22Rv1 (cell line): ENCODE measurements at regions not wholly inside any gene's neighbourhood (a gene's known extent, or its start where the extent isn't known, plus 50 kb on each side); places are given as distances from the start of the nearest gene placed in this dataset.
"Not testable (repeated sequence)": the region's sequence is repeated elsewhere in the genome, so short reads cannot be mapped to it uniquely, and the experiment has no call there.

Experiments used
- H3K27ac ChIP-seq: fragments of 450-650 bp; 2 replicates; pipeline ENCODE4 v1.5.1; 2017
- ZFX ChIP-seq: fragments of 450-650 bp; IDR thresholded peaks from 2 replicates; pipeline ENCODE4 v1.6.1; 2017; ENCODE audit warnings: antibody characterized with exemption, borderline replicate concordance
- TF ChIP-seq, protein P1 (sequence below): fragments of 450-650 bp; IDR thresholded peaks from 2 replicates; pipeline ENCODE4 v1.5.1; 2017; ENCODE audit warnings: mild to moderate bottlenecking

DNA sequence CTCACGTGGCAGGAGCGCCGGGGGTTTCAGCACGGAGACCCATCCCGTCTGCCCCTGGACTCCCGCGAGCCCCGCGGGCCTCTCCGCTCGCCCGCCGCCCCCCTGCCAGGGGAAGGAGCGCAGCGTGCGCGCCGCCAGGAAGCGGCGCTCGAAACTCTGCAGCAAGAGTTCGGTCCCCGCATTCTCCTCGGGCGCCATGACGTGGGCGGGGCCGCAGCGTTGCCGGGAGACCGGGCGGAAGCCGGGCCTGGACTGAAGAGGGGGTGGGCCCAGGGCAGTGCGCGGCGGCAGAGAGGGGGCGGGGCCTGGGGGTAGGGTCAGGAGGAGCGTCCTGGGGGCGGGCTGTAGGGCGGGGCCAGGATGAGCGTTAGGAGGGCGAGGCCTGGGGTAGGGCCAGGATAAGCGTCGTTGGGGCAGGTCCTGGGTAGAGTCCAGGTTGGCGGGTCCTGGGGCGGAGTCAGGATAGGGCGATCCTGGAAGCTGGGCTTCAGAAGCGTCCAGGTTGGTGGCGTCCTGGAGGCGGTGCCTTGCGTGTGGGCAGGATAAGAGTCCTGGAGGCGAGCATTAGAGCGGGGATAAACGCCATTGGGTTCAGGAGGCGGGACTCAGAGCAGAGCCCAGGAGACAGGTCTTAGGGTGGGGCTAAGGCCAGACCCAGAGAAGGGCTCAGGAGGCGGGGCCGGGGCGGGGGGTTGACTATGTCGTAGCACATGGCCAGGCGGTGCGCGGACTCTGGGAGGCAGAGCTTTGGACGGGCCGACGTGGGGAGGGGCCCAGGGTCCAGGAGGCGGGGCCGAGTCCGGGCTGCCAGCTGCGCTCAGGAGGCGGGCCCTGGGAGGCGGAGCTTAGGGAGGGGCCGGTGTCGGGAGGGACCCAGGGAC is 229.0 kb upstream of the FRG2C start:
- peak overlapping the region; percentile 52; the same call in 1 of the 2 replicates for H3K27ac ChIP-seq

DNA sequence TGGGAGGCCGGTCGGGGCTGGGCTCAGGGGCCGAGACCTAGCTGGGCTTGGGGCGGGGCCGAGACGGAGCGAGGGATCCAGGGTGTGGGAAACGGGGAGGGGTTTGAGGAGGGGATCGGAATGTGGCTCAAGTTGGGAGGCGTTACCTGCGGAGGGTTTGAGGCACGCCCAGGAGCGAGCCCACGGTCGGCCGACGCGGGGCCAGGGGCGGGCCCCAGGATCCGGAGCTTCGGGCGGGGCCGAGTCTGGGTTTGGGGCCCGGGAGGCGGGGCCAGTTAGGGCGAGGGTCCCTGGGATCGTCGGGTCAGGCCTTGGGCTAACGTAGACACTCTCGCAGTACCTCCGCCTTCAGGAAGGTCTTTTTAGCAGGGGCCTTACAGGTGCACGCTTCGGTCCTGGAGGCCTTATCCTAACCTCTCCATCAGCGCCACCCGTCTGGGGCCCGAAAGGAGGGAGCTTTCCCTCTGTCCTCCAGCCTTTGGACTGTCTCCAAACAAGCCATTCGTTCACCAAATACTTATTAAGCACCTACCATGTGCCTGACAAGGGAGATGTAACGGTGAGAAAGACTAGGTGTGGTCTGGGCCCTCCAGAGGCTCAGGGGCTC is 228.2 kb upstream of the FRG2C start:
- peak overlapping the region; percentile 52 for H3K27ac ChIP-seq

DNA sequence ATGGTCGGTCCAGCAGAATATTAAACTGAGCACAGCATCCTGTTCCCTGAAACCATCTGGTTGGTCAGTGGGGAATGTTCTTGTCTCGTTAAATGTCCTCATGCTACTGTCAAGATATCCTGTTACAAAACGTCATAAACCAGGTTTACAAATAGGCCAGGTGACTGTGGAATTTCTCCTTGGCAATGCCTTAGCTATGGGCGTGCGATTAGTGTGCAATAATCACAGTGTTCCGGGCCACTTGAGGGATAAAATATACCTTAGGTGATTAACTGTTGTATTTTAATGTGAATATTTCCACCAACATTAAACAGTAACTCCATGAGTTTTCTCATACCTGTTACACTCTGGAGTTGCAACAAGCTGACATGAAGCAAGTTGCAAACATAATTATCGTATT is 223.1 kb upstream of the FRG2C start:
- H3K27ac ChIP-seq, result not testable (repeated sequence)

DNA sequence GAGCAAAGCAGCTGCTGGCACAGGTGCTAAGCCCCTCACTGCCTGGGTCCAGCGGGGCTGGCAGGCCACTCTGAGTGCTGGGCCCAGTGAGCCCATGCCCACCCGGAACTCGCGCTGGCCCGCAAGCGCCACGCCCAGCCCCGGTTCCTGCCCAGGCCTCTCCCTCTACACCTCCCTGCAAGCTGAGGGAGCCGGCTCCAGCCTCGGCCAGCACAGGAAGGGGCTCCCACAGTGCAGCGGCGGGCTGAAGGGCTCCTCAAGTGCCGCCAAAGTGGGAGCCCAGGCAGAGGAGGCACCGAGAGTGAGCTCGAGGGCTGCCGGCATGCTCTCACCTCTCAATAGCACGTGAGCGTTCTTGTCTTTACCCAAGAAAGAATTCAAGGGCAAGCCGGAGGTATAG is 219.5 kb upstream of the FRG2C start:
- H3K27ac ChIP-seq, result not testable (repeated sequence)

DNA sequence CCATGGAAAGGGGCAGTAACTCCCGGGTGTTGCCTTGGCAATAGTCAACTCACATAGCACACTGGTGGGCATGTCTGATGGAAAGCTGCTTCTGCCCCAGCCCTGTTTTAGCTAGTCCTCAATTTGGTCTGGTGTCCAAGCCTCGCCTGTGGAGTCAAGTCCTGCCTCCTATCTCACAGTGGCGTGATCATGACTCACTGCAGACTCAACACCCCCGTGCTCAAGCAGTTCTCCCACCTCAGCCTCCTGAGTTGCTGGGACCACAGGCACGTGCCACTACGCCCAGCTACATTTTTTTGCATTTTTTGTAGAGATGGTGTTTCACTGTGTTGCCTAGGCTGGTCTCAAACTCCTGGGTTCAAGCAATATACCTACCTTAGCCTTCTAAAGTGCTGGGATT is 218.9 kb upstream of the FRG2C start:
- H3K27ac ChIP-seq, result not testable (repeated sequence)

DNA sequence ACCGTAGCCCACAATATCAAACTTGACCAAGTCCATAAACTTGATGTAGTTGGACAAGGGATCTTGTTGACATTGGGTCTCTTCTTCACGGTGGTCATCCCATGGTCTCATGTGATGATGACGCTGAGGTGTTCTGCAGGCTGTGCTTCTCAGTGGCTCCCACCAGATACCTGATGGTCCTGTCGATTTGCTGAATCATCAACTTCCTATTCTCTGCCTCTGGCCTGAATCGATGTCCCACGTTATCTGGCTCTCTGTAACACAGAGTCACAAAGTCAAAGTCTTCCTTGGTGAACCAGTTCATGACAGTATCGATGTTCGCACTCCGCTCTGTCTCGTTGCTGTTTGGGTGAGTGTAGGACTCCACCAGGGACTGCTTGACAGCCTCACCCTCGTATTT is 217.2 kb upstream of the FRG2C start:
- H3K27ac ChIP-seq, result not testable (repeated sequence)

DNA sequence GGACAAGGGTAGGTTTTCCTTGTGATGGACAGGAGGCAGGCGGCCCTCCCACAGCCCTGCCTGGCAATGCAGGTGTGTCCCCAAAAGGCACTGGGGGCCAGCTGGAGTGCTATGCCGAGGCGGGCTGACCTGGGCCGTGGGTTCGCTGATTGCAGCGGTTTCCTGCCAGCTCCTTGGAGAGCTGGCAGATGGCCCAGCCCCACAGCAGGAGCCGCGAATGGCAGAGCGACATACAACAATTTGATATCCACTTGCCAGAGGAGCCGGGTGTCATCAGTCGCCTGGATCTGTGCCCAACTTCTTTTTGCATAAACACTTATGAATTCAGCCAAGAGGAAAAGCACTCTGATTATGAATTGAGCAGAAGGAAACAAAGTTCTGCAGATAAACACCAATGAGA is 210.8 kb upstream of the FRG2C start:
- H3K27ac ChIP-seq, result not testable (repeated sequence)

DNA sequence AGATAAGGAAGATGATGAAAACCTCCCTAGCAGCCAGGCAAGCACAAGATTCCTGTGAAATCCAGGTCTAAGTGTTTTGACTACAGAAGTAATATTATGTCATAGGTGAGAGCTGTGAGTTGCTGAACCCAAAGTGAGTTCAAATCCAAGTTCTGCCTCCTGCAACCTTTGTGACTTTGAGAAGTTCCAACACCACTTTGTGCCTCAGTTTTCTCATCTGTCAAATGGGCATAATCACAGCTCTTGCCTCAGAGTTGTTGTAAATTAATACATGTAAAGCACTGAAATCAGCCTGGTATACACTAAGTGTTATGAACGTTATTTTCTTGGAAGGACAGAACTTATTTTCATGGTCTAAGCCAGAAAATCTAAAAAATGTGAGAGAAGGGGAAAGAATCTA is 210.3 kb upstream of the FRG2C start:
- H3K27ac ChIP-seq, result not testable (repeated sequence)

DNA sequence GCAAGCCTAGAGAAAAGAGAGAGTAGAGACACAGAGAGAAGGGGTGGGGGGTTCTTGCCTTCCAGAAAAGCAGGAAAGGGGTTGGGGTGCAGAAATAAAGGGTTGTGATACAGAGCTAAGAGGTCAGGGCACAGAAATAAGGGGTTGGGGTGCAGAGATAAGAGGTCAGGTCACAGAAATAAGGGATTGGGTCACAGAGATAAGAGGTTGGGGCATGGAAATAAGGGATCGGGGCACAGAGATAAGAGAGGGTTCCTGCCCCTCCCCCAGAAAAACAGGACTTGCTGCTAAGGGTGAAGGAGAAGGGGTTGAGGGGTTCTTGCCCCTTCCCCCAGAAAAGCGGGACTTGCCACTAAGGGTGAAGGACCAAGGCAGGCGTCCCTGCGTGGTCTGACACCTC is 189.6 kb upstream of the FRG2C start:
- H3K27ac ChIP-seq, result not testable (repeated sequence)

DNA sequence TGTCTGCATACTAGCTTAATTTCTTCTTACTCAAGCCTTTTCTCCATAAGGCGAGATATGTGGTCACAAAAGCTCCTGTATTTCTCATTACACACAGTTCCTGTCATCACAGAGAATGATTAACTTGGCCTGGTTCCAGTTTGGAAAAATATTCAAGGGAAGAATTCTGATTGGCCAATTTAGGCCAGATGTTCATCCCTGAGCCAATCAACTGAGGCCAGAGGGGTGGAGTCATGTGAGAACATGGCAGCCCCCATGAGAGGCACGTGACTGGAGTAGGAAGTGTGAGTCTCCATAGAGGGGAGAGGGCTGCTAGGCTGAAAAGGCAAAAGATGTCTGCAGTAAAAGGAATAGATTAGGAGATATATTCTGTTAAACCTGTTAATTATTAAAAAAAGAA is 167.5 kb upstream of the FRG2C start:
- H3K27ac ChIP-seq, result not testable (repeated sequence)

DNA sequence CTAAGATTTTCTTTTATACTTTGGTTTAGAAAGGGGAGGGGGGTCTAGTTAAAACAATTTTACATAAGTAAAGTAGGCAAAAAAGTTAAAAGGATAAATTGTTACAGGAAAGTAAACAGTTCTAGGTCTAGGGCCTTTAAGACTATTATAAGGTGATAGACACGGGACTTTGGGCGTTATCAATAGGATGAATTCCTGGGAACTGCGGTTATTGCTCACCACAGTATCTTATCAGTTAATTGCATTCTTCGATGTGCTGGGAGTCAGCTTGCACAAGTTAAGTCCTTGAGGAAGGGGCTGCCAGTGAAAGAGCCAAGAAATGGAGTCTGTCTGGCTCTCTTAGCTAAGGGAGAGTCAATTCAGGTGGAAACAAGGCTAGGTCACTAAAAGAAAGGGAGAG is 163.8 kb upstream of the FRG2C start:
- H3K27ac ChIP-seq, result not testable (repeated sequence)

DNA sequence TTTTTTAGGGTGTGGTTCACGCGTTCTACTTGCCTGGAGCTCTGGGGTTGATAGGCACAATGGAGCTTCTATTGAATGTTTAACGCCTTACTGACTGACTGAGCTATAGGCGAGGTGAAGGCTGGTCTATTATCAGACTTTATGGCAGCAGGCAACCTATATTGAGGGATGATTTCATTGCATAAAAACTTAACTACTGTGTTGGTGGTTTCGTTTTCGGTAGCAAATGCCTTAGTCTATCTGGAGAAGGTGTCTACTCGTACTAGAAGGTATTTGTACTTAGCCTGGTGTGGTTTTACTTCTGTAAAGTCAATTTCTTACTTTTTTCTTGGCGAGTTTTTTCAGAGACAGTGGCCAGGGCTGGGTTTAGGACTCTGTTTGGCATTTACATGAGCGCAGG is 162.0 kb upstream of the FRG2C start:
- H3K27ac ChIP-seq, result not testable (repeated sequence)

DNA sequence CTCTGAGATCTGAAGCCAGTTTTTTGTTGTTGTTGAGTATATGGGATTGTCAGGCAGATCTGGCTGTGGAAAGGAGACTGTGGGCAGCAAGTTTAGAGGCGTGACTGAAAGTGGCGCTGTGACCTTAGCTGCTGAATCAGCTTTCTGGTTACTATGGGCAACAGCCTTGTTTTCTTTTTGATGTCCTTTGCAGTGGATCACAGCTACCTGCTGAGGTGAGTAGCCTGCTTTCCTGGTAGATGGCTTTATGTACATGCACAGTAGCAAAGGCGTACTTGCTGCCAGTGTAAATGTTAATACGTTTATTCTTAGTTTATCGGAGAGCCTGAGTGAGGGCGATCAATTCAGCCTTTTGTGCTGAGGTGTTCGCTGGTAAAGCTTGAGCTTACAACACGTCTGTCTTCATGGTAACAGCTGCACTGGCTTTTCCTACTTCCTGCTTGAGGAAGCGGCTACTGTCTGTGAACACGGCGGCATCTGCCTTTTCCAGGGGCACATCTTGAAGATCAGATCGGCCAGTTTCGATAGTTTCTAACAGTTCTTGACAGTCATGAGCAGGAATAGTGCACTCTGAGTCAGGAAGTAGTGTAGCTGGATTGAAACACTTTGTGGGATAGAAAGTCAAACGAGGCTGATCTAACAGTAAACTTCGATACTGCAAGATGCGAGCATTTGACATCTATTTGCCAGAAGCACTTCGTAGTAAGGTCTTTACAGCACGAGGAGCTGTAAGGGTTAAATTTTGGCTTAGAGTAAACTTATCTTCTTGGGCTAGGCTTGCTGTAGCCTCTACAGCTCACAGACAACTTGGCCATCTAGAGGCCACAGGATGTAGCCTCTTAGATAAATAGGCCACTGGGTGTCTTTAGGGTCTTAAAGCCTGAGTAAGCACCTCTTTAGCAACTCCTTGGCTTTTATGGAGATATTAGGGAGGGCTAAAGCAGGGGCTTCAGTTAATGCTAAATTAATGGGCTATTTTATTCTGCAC is 161.1 kb upstream of the FRG2C start:
- H3K27ac ChIP-seq, result not testable (repeated sequence)

DNA sequence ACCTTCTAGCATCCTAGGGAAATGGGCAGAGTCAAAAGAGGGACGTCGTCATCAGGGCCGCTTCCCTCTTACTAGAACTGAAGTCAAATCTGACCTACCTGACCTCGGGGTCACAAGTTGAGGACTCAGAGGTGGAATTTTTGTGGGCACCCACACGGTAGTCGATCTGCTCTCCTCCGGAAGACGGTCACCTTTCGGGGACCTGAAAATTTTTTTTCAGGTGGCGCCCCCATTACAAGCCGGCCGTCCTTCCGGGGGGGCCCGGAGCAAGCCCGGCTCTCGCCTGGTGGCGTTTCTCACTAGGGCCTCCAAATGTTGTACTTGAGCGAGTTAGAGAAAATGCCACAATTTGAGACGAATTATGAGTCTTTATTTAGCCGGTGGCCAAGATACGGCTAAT is 157.5 kb upstream of the FRG2C start:
- no peak for TF ChIP-seq ZFX
- TF ChIP-seq, protein P1, sequence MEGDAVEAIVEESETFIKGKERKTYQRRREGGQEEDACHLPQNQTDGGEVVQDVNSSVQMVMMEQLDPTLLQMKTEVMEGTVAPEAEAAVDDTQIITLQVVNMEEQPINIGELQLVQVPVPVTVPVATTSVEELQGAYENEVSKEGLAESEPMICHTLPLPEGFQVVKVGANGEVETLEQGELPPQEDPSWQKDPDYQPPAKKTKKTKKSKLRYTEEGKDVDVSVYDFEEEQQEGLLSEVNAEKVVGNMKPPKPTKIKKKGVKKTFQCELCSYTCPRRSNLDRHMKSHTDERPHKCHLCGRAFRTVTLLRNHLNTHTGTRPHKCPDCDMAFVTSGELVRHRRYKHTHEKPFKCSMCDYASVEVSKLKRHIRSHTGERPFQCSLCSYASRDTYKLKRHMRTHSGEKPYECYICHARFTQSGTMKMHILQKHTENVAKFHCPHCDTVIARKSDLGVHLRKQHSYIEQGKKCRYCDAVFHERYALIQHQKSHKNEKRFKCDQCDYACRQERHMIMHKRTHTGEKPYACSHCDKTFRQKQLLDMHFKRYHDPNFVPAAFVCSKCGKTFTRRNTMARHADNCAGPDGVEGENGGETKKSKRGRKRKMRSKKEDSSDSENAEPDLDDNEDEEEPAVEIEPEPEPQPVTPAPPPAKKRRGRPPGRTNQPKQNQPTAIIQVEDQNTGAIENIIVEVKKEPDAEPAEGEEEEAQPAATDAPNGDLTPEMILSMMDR, result no peak

DNA sequence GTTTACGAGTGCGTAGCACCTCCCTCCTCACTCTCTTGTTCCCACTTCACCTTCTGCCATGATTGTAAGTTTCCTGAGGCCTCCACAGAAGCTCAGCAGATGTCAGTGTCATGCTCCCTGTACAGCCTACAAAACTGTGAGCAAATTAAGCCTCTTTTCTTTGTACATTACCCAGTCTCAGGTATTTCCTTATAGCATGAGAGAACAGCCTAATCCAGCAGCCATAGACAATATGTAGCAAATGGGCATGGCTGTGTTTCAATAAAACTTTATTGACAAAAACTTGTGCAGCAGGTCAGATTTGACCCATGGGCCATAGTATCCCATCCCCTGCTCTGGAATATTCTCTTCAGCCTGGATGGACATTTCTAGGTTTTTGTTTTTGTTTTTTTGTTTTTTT is 156.2 kb upstream of the FRG2C start:
- not testable (repeated sequence) for H3K27ac ChIP-seq

More for the DNA sequence above, 157.5 kb upstream of the FRG2C start:
- no peak overlapping the region for H3K27ac ChIP-seq

DNA sequence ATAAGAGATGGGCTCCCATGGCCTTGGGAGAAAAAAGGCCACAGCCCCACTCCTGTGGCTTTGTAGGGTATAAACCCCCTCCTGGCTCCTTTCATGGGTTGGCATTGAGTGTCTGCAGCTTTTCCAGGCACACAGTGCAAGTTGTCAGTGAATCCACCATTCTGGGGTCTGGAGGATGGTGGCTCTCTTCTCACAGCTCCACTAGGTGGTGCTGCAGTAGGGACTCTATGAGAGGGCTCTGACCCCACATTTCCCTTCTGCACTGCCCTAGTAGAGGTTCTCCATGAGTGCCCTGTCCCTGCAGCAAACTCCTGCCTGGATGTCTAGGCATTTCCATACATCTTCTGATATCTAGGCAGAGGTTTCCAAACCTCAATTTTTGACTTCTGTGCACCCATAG is 136.5 kb upstream of the FRG2C start:
- not testable (repeated sequence) for H3K27ac ChIP-seq
